ENCODE measurements at regions not wholly inside any gene's neighbourhood (a gene's known extent, or its start where the extent isn't known, plus 50 kb on each side); places are given as distances from the start of the nearest gene placed in this dataset.
"Not testable (repeated sequence)": the region's sequence is repeated elsewhere in the genome, so short reads cannot be mapped to it uniquely, and the experiment has no call there.

- no peak for DNase-seq
Observed at GRCh38 chr7:84879570-84880325, 307.1 kb downstream of the SEMA3D start.

DNA sequence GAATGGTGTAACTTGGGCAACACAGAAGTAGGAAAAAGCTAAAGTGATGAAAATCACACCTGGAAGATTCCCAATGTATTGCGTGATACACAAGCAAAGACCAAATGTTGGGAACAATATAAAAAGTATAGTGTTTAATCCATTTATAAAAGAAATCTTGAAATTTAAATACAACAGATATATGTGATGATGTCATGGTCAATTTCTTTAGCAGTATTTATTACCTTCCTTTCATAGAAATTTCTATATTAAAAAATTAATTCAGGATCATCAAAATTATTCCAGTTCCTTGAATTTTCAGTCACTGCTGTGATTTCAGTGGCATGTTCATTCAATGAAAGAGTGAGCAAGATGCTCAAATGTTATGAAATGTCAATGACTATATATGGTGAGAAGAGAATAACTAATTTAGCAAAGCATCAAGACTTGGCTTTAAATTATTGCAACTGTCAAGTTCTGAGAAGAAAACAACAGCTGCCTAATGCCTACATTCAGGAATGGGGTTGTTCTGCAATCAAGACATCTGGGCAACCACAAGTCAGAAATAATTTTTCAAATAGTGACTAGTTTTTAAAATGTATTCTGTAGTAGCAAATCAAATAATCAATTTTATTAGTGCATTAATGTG lies 308.8 kb downstream of the SEMA3D start:
- DNase-seq: no peak

DNA sequence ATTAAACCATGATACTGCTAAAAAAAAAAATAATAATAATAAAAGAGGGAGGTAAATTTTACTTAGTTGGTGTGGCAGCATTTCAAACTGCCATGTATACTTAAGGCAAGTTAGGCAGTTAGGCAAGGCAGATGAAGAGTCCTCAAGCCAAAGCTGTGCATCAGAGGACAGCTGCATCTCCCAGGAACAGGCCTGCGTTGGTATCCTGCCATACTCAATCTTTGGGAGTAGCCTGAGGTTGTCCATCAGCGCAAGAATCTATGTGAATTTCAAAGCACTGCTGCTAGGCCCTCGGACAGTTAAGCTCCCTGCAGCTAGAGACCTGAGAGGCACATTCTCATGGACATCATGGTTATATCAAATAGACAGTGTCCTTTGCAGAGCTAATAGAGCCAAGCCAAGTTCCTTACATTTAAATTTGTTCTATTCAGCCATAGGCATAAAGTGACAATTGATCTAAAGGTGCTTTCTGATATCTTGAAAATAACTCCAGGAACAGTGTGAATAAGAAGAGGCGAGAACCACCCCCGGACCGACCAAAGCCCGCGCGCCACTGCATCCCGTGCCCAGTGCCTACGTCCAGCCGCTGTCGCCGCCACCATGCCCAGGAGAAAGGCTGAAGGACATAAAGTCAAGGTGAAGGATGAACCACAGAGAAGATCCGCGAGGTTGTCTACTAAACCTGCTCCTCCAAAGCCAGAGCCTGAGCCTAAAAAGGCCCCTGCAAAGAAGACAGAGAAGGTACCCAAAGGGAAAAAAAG lies 310.6 kb downstream of the SEMA3D start:
- DNase-seq: no peak

- no peak for DNase-seq
Observed at GRCh38 chr7:84865560-84865959, 321.3 kb downstream of the SEMA3D start.

DNA sequence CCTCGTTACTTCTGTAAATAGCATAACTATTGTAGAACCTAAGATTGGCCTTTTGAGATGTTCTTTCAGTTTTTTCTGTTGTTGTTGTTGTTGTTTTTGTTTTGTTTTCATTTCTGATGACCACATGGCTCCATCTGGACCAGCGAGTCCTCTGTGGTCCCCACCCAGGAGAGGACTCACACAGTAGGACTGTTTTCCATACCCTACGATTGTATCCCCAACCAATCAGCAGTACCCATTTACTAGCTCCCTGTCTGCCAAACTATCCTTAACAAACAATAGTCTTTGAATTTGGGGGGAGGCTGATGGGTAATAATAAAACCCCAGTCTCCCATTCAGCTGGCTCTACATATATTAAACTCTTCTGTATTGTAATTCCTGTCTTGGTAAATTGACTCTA lies 329.5 kb downstream of the SEMA3D start:
- DNase-seq: no peak

GRCh38 chr7:84855758-84856157 lies 331.1 kb downstream of the SEMA3D start:
- no peak for DNase-seq

DNA sequence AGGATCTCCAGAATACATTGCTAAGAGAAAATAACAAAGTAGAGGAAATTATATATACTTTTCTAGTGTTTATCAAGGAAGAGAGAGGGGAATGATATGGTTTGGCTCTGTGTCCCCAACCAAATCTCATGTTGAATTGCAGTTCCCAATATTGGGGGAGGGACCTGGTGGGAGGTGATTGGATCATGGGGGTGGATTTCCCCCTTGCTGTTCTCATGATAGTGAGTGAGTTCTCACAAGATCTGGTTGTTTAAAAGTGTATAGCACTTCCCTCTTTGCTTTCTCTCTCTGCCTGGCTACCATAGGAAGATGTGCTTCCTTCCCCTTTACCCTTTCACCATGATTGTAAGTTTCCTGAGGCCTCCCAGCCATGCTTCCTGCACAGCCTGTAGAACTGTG lies 337.9 kb downstream of the SEMA3D start:
- DNase-seq: not testable (repeated sequence)

DNA sequence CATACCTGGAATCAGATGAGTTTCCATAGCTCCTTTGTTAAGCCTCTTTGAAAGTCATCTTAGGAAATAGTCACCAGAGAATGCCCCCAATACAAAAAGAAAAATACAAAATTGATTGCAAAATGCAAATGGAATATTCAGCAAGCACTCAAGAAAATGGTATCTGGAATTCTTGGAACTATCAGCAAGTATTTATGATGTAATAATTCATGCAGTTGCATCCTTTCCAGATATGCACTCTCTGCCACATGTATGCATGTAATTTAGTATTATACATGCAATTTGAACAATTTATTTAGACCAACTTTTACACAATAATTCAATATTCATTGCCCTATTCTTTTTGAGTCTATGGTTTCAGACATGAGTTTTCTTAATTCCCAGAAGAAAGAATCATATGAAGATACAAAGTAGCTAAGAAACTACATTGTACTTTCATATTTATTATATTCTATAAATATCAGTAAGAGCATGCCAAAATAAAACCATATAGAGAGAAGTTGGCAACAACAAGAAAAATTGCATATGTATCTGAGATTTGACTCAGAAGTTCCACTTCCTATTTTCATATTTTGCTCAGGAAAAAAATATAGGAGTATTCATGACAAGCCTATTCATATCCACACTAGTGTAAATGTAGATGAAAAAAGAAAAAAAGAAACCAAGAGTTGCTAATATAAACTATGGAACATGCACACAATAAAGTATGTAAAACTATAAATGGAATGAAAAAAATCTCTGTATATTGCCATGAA lies 338.5 kb downstream of the SEMA3D start:
- no peak for DNase-seq

- DNase-seq: no peak
Observed at GRCh38 chr7:84847790-84848189, 339.1 kb downstream of the SEMA3D start.

DNA sequence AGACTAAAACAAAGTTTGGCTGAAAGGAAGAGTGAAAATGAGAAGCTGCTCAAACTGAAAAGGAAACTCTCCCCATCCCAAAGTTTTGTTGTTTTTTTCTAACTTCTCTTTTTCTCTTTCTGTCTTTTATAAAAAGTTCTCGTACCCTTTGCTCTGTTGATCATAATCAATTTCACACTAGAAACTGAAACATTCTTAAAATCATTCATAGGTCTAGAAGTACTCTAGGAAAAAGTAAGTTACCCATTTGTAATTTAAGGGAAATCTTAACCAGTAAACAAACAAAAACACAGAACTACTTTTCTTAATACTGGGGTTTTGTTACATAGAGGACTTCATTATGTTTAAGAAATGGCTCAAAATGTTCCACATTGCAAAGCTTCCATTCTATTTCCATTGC lies 339.8 kb downstream of the SEMA3D start:
- DNase-seq: no peak

DNA sequence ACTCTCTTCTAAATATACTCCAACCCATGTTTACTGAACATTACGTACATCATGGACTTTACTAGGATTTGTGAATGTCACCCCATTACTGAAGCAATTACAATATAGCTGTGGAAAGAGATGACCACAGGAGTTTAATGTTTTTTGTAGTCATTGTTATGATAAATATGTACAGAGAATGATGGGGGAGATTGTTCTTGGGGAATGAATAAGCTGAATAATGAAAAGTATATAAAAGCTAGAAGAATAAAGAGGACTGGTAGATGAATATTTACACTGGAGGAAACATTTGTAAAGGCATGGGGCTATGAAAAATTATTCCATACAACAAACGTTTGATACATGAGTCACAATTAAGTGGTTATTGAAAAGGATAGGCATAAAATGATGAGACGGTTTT lies 340.9 kb downstream of the SEMA3D start:
- no peak for DNase-seq

DNA sequence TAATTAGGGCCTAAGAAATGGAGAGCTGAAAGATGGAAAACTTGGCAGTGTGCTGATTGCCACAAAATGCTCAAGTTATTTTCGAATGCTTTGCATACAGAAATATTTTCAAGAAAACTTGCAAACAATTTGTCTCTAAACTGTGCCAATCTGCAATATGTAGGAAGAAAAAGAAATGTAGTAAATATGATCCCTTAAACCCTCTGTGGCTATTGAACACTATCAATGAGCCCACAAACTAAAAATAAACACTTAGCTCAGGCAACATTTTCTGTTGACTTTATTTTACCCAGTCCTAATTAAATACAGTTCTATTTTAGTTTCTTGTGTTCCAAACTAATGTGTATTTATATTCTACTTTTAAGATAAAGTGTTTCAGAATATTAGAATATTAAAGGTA lies 342.1 kb downstream of the SEMA3D start:
- DNase-seq: no peak

DNA sequence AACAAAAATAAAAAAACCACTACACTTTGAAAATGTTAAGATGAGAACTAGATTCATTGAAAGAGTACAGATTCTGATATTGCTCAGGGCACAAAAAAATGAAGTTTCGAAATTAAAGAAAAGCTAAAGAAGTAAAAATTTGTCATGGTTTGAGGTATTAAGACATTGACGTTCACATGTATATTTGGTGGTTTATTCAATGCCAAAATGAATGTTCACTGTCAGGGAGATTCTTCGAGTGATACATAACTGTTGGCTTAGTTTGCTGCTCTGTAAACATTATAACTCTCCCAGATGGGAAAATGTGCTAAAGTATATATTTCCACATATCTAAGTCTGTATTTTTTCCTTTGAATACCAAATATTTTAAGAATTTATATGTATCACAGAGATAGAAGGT lies 345.0 kb downstream of the SEMA3D start:
- no peak for DNase-seq

DNA sequence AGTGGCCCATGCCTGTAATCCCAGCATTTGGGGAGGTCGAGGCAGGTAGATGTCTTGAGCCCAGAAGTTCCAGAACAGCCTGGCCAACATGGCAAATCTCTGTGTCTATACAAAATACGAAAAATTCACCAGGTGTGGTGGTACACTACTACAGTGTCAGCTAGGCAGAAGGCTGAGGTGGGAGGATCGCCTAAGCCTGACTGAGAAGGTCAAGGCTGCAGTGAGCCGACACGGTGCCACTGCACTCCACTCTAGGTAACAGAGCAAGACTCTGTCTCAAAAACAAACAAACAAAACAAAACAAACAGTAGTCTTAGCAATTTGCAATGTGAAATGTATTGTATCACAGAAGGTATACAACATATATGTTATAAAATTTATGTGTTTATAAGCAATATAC lies 348.0 kb downstream of the SEMA3D start:
- no peak for DNase-seq

- DNase-seq: no peak
Observed at GRCh38 chr7:84837405-84837804, 349.5 kb downstream of the SEMA3D start.

DNA sequence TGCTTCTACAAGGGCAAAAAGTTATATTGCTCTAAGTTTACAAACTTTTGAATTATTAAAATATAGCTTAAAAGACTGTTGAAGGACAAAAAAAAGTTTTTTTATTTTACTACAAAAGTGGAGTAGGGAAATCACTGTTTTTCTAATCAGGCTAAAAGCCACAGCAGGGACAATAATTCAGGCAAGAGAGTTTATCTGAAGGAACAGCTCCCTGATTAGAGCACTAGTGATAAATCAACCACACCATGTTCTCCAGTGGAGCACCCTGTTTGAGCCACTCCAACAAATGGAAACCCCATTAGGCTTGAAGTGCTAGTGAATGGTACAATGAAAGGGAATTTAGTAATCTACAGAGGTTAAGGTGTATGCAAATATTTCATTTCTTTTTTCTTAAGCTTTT lies 357.1 kb downstream of the SEMA3D start:
- DNase-seq: no peak

- DNase-seq: no peak
Observed at GRCh38 chr7:84824057-84824651, 362.7 kb downstream of the SEMA3D start.

GRCh38 chr7:84823530-84823929 lies 363.3 kb downstream of the SEMA3D start:
- no peak for DNase-seq

DNA sequence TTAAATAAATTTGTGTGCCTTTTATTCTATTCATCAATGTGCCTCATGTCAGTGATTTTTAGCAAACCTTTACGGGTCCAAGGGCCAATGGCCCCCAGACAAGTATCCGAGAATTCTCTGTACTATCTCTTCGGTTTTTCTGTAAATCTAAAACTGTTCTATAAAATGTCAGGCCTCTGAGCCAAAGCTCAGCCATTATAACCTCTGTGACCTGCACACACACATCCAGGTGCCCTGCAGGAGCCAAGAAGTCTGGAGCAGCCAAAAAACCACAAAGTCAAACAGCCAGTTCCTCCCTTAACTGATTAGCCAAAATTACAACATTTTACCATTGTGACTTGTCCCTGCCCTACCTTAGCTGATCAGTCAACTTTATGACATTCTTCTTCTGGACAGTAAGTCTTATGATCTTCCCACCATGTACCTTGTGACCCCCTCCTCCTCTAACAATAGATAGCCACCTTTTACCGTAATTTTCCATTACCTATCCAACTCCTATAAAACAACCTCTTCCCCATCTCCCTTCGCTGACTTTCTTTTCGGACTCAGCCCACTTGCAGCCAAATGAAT lies 363.8 kb downstream of the SEMA3D start:
- DNase-seq: no peak

DNA sequence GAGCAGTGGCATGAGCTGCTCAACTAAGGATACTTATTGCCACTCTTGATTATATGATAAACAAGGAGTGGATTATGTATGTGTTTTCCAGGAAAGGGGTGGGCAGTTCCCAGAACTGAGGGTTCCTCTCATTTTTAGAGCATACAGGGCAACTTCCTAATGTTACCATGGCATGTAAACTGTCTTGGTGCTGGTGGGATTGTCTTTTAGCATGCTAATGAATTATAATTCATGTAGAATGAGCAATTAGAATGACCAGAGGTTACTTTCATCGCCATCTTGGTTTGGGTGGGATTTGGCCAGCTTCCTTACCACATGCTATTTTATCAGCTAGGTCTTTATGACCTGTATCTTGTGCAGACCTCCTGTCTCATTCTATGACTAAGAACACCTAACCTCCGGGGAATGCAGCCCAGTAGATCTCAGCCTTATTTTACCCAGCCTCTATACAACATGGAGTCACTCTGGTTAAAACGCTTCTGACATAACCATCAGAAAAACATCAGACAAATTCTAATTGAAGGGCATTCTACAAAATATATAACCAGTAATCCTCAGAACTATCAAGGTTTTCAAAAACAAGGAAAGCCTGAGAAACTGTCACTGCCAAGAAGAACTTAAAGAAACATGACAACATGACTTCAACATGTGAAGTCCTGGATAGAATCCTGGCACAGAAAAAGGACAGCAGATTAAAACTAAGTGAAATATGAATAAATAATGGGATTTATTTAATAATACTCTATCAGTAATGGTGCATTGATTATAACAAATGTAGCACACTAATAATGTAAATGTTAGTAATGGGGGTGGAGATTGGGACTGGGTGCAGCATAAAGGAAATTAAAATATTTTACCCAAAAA lies 365.0 kb downstream of the SEMA3D start:
- DNase-seq: no peak

- DNase-seq: no peak
Observed at GRCh38 chr7:84820481-84820880, 366.4 kb downstream of the SEMA3D start.

- DNase-seq: no peak
Observed at GRCh38 chr7:84817016-84817415, 369.8 kb downstream of the SEMA3D start.
